Fibroblast of skin of left biceps (primary cell): ENCODE measurements at regions not wholly inside any gene's neighbourhood (a gene's known extent, or its start where the extent isn't known, plus 50 kb on each side); places are given as distances from the start of the nearest gene placed in this dataset.

ENCODE experiments used
- DNase-seq, 2 experiments: peaks; one replicate each; pipeline ENCODE4 v3.0.0-alpha.2; 2013; ENCODE audit warnings: low read depth in 2 of 2

GRCh38 chr11:119906376-119906775, 177.4 kb upstream of the NECTIN1 start:
- no peak for DNase-seq

DNA sequence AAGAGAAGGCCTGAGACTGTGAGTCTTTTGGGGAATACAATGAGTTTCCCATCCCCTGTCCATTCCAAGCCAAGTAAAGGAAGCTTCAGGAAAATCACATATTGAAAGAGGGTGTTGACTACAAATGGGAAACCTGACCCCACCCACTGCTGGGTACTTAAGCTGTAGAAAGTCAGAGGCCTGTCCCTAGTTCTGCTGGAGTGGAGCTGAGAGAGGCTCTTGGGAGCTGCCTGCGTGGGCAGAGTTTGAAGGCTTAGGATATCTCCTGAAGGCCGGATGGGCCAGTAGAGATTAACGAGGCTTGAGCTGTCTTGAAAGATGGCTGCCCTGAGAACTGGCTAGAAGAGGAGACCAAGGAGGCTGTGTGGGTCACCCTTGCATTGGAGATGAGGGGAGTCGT, 176.2 kb upstream of the NECTIN1 start:
- DNase-seq, result no peak

DNA sequence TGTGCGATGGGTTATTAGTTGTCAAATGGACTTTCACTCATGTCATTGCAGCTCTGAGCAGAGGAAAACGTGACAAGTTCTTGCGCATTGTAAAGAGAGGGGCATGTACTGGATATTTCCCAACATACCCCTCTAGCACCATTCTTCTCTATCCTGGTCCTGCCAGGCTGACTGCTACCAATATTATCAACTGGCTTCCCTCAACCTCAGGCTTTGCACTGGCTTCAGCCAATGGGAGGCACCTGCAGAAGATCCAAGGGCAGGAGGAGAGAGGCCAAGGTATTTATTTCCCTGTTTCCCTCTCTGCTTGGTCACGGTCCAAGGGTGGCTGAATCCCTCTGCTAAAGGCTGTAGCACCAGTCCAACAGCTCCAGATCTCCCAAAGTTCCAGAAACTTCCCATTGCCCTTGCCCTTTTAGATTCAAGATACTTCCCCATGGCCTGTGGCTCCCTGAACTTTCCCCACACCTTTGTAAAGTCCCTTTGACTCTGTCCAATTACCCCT, 175.6 kb upstream of the NECTIN1 start:
- no peak for DNase-seq

- no peak for DNase-seq
Measured at GRCh38 chr11:119903821-119904220, 174.8 kb upstream of the NECTIN1 start.

- no peak for DNase-seq
Measured at GRCh38 chr11:119903389-119903788, 174.4 kb upstream of the NECTIN1 start.

DNA sequence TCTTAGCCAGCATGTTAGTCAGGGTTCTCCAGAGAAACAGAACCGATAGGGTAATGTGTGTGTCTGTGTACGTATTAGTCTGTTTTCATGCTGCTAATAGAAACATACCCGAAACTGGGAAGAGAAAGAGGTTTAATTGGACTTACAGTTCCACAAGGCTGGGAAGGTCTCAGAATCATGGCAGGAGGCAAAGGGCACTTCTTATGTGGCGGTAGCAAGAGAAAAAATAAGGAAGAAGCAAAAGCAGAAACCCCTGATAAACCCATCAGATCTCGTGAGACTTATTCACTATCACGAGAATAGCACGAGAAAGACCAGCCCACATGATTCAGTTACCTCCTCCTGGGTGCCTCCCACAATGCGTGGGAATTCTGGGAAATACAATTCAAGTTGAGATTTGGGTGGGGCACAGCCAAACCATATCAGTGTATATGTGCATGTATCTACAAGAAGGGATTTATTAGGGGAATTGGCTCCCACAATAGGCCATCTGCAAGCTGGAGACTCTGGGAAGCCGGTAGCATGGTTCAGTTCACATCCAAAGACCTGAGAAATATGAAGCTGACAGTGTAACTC, 173.7 kb upstream of the NECTIN1 start:
- DNase-seq, result no peak

DNA sequence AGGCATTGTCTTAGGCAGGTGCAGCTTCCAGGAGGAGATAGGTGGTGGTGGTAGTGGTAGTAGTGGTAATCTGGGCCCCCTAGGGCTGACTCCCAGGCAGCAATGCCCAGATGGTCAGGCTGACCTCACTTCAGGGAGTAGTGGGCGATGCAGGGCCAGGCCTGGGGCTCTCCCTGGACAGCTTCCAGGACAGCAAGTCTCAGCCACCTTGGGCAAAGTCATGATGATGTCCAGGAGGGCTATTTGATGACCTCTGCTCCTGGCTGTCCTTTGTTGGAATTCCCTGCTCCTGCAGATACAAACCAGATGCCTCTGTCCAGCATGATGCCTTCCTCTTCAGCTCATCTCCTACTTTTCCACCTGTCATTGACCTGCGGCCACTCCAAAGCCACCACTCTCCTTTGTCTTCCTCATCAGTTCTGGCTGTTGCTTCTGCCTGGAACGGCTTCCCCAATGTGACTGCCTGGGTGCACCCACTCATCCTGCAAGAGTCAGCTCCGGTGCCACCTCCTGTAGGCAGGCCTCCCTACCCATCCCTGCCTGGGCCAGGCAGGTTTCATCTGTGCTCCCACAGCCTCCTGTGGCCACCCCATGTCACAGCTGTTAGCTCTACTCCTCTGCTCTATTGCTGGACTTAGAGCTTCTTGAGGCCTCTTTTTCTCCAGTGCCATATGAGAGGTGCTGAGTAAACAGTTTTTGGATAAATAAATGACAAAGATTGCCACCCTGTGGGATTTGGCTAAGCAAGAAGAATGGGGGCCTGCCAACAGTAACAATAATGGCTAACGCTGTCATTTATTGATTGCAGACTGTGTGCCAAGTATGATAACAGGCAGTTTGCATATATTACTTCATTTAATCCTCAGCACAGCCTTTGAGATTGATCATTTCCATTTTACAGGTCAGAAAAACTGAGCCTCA, 172.9 kb upstream of the NECTIN1 start:
- DNase-seq, result no peak

GRCh38 chr11:119899997-119900396, 171.0 kb upstream of the NECTIN1 start:
- DNase-seq, result no peak

DNA sequence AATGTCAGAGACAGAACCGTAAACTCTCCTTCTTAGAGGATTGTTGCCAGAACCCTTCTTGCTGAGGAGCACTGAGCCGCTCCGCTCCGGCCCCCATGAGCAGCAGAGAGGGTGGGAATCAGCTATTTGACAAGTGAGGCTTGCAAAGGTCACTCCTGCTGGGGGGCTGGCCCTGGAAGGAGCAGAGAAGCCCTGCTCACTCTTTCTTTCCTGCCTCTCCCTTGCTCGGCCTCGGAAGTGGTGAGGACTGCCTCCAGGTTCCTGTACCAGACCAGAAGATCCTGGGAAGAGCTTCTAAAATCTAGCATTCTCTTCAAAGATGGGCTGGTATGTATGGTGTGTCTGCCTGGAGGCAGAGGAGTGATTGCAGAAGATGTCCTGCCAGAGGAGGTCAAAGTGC, 168.6 kb upstream of the NECTIN1 start:
- no peak for DNase-seq

DNA sequence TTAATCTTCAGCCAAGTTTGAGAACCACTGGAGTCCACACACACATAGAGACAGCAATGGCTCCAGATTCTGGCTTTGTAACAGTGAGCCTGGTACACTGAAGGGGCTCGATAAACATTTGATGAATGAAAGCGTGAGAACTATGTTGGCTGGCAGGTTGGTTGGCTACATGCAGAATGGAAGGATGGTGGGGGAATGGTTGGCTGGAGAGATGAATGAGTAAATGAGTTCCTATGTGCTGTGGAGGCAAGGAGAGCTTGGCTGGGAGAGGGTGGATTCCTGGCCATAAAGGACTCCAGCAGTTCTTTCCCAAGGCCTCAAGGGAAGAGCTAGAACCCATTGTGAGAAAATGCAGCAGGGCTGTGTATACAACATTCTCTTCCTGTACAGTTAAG, 168.0 kb upstream of the NECTIN1 start:
- DNase-seq, result no peak

DNA sequence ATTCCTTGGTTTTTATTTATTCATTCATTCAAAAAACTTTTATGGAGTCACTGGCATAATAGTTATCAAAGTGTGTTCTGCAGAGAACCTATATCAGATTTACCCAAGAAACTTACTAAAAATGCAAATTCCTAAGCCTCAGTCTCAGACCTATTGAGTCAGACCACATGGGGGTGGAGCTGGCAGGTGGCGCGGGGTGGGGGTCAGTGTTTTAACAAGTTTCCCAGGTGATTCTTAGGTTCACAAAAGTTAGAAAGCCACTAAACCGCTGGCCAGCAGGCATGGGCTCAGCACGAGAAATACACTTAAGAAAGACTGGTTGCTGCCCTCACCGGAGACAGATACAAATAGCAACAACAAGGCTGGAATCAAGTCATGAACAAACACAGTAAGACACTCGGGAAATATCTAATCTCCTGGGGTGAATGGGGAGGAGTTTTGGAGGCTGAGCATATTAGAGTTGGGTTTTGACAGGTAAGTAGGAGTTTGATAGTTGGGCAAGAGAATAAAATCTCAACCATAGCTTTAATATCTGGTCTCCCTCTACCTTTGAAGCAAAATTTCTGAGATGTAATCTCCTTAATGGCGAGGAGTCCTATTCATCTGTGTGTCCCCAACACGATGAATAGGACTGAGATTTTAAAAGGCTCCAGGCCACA, 167.5 kb upstream of the NECTIN1 start:
- DNase-seq, result no peak

DNA sequence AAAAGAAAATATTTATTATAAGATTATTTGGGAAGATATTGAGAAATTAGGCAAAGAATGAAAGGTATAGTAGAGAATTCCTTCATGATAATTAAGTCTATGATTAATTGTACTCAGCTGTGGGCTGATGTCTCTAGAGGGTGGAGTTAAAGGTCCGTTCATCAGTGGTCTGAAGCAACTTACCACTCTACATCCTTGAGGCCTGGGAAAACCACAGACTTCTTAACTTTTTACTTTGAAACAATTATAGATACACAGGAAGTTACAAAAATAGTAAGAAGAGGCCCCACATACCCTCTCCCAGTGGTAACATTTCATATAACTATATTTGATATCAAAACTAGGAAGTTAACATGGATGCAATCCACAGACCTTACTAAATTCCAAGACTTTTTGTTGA, 167.0 kb upstream of the NECTIN1 start:
- DNase-seq, result no peak

DNA sequence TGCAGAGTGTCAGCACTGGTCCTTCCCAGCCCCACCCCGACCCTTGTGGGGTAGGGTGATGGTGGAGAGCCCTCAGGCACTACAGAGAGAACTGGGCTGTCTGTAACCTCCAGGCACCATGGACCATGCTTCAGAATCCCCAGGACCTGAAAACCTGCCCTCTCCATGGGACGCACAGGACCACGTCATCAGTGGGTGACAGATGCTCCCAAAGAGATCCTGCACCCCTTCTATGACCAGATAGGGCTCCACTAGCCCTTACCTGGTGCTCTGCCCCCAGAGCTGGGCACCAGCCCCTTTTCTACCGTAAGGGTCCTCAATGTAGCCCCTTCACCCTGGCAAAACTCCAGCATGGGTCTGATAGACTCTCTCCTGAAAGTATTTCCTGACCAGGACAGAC, 165.9 kb upstream of the NECTIN1 start:
- no peak for DNase-seq

- DNase-seq, result no peak
Measured at GRCh38 chr11:119892311-119892808, 163.4 kb upstream of the NECTIN1 start.

- DNase-seq, result no peak
Measured at GRCh38 chr11:119891055-119891768, 162.2 kb upstream of the NECTIN1 start.

- no peak for DNase-seq
Measured at GRCh38 chr11:119890466-119890865, 161.5 kb upstream of the NECTIN1 start.

- DNase-seq, result no peak
Measured at GRCh38 chr11:119889728-119890280, 160.8 kb upstream of the NECTIN1 start.

- DNase-seq, result no peak
Measured at GRCh38 chr11:119889111-119889510, 160.1 kb upstream of the NECTIN1 start.

- no peak for DNase-seq
Measured at GRCh38 chr11:119888119-119888518, 159.1 kb upstream of the NECTIN1 start.

DNA sequence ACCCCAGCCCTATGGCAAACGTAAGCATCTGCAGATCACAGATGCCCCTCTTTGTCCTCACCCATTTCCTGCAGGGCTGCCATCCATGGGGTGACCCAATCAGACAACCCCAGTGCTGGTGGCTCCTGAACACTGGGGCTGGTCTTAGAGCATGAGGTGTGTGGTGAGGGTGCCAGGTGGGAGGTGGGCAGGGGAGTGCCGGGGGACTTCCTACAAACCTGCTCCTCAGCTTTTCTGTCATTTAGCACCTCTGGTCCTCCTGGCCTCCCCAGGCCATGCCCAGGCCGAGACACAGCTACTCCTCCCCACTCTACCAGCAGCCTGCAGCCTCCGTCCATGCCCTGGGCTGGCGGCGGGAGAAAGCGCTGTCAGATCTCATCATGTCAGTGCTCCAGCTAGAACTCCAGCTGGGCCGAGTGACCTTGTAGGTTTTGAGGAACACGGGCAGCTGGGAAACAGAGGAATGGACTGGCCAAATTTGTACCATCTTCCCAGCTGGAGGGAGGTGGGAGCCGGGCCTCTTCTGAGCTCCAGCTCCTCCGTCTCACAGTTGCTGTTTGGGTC, 157.7 kb upstream of the NECTIN1 start:
- no peak for DNase-seq
